Hepatocyte (in vitro differentiated cells): ENCODE measurements at regions not wholly inside any gene's neighbourhood (a gene's known extent, or its start where the extent isn't known, plus 50 kb on each side); places are given as distances from the start of the nearest gene placed in this dataset.

Experiments used
- EZH2 ChIP-seq: fragments of 200-600 bp; sonication (generic); IDR thresholded peaks from 2 replicates; pipeline ENCODE4 v1.6.1; 2016; ENCODE audit warnings: antibody characterized with exemption, mild to moderate bottlenecking, borderline replicate concordance
- TF ChIP-seq, protein P1 (sequence below): fragments of 200-600 bp; sonication (generic); IDR thresholded peaks from 2 replicates; pipeline ENCODE4 v1.5.1; 2016; ENCODE audit warnings: antibody characterized with exemption, mild to moderate bottlenecking; ENCODE audit not compliant: poor library complexity

GRCh38 chr10:23742368-23742767, 303.5 kb downstream of the OTUD1 start:
- TF ChIP-seq, protein P1, sequence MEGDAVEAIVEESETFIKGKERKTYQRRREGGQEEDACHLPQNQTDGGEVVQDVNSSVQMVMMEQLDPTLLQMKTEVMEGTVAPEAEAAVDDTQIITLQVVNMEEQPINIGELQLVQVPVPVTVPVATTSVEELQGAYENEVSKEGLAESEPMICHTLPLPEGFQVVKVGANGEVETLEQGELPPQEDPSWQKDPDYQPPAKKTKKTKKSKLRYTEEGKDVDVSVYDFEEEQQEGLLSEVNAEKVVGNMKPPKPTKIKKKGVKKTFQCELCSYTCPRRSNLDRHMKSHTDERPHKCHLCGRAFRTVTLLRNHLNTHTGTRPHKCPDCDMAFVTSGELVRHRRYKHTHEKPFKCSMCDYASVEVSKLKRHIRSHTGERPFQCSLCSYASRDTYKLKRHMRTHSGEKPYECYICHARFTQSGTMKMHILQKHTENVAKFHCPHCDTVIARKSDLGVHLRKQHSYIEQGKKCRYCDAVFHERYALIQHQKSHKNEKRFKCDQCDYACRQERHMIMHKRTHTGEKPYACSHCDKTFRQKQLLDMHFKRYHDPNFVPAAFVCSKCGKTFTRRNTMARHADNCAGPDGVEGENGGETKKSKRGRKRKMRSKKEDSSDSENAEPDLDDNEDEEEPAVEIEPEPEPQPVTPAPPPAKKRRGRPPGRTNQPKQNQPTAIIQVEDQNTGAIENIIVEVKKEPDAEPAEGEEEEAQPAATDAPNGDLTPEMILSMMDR, result no peak
- TF ChIP-seq EZH2, result no peak
